ENCODE measurements at regions not wholly inside any gene's neighbourhood (a gene's known extent, or its start where the extent isn't known, plus 50 kb on each side); places are given as distances from the start of the nearest gene placed in this dataset.

- DNase-seq (ENCODE audit: extremely low read depth, low read depth, low spot score) = no peak
These were observed 54.8 kb upstream of the HDAC4 start for GRCh38 chr2:239455436-239456203.

DNA sequence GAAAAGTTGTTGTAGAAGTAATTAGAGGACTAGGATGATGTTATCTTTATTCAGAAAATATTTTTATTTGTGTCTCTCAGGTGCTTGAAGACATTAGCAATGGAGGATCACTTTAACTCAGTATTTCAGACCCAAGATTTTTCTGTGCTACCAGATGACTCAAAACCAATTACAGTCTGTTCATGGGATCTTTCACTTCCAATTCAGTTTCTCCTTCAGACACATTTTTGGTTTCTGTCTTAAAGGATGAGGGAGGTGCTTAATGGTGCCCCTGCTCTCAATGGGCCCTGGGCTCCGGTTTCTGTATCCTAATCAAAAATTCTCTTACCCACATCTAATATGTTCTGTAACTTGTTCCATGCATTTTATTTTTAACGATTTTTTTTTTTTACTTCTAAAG, 53.7 kb upstream of the HDAC4 start:
- no peak for DNase-seq (ENCODE audit: extremely low read depth, low read depth, low spot score)

All from glomerular endothelial cell (primary cell).